HG03460 (cell line): ENCODE measurements at regions not wholly inside any gene's neighbourhood (a gene's known extent, or its start where the extent isn't known, plus 50 kb on each side); places are given as distances from the start of the nearest gene placed in this dataset.
"Not testable (repeated sequence)": the region's sequence is repeated elsewhere in the genome, so short reads cannot be mapped to it uniquely, and the experiment has no call there.

Experiments used
- ATAC-seq: cut with Tn5 transposase; IDR thresholded peaks from one replicate; pipeline ENCODE4 v1.9.1; 2021; ENCODE audit not compliant: unreplicated experiment

DNA sequence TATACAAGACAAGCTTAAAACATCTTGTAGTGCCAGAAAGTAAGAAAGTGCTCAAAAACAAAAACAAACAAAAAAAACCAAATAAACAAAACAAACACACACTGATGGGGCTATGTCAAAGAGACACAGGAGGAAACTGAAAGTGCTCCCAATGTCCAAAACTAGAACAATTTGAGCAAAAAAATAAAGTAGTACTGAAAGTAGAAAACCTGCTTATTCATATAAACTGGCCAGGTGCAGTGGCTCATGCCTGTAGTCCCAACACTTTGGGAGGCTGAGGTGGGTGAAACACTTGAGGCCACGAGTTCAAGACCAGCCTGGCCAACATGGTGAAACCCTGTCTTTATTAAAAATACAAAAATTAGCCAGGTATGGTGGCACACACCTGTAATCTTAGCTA is 129.9 kb downstream of the GLUL start:
- ATAC-seq, result no peak

DNA sequence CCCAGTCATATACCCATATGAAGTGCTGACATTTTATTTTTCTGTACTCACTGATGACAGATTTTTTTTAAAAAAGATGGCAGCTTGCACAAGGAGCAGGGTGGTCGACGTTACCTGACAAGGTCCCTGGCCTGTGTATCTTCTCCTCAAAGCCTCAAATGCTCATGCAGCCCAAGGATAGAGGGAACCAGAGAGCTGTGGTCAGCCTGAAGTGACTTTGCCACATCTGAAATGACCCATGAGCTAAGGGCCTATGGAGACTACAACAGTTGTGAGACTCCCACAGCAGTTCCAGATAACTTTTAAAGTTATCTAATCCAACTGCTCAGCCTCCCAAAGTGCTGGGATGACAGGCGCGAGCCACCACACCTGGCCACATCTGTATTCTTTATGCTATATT is 131.1 kb downstream of the GLUL start:
- no peak for ATAC-seq

DNA sequence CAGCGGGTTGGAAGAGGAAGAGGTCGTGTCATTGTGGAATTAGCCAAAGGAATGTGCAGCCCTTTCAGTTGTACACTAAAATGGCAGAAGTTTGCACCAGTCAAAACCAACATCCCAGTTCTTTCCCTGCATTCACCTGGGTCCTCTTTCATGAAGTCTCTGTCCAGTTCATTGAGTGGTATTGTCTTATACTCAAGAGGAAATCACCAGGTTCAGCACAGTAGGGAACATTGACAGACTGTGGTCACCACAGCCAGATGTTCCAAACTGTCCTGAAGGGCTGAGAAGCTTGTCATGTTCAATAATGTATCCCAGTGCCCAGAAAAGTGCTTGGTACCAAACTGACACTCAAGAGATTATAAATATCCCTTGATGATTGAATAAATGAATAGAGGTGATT is 131.6 kb downstream of the GLUL start:
- ATAC-seq, result no peak

DNA sequence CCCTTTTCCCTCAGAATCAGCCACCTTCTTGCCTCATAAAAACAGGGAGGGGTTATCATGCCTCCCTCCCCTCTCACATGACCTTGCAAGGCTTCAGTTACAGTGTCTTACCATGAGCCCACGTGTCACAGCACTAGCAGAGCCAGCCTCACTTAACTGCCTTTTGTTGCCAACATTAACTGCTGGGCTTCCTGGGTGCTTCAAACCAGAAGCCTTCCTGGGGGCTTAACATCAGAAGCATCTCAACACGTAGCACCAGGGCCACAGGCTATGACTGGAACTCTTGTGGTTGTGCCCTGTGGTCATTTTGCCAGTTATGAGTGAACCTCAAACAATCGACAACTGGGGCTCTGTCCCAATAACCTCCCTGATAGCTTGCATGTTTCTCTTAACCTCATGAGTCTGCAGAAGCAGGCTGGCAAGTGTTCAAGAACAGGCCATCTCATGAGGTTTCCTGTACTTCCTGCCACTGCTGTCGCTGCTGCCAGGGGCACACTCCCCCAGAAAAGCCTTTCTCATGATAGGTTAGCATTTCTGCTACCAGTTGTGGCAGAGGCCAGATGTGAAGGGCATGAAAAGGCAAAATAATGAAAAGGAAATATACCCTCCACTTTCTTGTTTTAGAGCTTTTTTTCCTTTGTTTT is 132.2 kb downstream of the GLUL start:
- peak; percentile 81 for ATAC-seq

DNA sequence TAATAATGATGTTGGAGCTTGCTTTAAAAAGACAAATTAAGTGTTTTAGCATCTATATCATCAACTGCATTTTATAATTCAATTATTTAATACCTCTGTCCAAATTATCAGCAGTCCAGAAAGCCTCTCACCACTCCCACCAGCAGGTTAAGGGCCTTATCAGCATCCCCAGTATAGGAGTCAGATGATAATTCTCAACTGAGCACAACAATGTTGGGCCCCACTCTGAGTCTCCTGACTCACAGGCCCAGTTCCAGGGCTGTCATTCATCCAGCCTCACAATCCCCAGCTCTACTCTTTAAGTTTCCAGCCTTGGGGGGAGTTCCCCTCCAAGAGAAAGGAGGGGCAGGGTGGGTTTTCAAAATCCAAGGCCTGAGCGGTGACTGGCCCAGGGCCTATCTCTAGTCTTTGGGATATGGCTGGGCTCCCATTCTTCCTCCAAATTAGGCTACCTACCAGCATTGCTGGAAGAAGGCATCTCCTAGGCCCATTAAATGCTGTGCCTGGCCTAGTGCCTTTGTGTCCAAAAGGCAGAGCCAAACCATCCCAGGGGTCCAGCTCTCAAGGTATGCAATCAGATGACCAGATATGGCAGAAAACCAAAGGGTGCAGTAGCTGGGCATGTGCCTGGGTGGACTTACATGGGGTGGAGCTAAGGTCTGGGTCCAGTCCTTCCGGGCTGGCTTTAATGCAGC is 134.1 kb downstream of the GLUL start:
- no peak for ATAC-seq

DNA sequence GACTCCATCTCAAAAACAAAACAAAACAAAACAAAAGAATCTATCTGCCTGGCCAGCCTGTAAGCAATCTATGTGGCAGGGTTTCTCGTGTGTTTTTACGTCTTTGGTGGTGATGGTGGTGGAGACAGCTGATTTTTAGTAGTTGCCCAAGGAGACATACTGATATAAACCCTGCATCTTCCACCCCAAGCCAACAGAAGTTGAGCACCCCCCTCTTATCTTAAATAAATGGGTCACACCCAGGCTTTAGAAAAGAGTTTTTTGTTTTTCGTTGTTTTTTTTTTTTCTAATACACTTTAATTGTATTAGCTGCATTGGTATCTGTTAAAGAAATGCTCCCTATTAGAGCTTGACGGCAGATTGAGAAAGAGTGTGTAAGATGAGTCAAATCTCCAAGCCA is 134.7 kb downstream of the GLUL start:
- no peak for ATAC-seq

DNA sequence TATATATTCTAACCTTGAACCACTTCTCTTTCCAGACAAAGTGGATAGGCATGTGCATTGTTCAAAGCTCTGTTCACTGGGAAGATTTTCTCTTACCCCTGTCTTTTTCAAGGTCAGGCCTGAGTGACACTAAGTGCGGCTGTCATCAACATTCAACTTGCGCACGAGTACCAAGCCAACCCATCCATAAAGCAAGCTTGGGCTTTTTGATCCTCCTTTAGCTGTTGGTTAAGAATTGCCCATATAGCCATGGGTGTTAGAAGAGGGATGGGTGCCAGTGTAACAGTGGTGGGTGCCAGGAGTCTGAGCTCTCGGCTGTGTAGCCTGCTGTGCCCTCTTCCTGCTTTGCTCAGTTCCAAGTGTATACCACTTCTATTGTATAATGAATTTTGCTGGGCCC is 136.1 kb downstream of the GLUL start:
- ATAC-seq, result no peak

DNA sequence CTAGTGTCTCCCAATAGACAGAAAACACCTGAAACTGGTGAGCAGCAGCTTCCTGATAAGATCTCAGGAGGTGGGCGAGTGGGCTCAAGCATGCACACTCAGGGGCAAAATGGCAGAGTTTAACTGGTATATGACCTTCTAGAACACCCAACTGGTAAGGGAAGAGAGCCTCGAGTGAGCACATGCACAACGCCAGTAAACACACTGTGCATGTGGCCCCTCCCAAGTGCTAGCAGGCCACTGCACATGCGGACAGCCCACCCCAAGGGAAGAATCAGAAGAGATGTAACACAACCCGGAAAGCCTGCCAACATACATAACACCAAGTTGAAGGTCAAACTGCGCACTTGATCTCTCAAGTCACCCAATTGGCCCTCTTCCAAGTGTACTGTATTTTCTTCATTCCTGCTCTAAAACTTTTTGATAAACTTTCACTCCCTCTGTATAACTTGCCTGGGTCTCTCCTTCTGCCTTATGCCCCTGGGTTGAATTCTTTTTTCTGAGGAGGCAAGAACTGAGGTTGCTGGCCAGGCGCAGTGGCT is 138.2 kb downstream of the GLUL start:
- no peak for ATAC-seq

DNA sequence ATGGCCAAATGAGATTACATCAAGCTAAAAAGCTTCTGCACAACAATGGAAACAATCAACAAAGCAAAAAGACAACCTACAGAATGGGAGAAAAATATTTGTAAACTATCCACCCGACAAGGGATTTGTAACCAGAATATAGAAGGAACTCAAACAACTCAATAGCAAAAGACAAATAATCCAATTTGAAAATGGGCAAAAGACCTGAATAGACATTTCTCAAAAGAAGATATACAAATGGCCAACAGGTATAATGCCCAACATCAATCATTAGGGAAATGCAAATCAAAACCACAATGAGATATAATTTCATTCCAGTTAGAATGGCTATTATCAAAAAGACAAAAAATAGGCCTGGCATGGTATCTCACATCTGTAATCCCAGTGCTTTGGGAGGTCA is 140.0 kb downstream of the GLUL start:
- no peak for ATAC-seq

DNA sequence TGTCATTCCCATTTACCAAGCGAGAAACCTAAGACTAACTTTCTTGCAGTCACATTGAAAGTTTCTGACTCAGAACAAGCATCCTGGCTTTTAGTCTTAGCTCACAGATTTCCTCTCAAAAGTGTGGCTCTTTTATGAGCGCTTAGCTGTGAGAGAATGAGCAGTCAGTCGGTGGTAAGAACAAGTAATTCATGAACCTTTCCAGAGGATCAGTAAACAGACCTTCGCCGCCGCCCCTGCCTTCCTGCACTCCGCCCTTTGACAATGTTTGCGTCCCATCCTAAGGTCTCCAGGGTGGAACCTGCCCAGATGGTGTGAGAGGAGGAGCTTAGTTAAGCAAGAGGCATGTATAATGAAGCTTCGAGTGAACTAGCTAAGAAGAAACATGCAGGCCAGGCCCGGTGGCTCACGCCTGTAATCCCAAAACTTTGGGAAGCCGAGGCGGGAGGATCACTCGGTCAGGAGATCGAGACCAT is 142.4 kb downstream of the GLUL start:
- ATAC-seq, result peak; percentile 73

DNA sequence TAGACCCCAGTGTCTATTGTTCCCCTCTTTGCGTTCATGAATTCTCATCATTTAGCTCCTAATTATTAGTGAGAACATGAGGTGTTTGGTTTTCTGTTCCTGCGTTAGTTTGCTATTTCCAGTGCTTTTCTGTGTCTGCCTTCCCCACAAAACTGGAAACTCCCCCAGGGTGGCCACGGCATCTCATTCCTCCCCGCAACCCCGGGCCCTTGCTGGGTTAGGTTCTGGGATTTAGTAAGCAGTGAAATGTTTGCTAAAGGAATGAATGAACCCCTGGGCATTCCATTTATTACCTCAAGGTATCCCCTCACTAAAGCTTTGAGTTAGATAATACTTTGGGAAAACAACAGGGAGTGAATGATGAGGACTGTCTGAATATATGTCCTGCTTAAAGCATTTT is 142.9 kb downstream of the GLUL start:
- ATAC-seq, result no peak

DNA sequence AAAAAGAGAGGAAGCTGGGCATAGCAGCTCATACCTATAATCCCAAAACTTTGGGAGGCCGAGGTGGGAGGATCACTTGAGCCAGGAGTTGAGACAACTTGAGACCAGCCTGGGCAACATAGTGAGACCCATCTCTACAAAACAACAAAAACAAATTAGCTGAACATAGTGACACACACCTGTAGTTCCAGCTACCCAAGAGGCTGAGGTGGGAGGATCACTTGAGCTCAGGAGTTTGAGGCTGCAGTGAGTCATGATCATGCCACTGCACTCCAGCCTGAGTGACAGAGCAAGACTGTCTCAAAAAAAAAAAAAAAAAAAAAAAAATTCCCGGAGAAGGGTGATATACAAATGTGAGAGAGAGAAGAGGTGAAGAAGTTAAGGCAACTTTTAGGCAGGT is 143.8 kb downstream of the GLUL start:
- ATAC-seq, result not testable (repeated sequence)

DNA sequence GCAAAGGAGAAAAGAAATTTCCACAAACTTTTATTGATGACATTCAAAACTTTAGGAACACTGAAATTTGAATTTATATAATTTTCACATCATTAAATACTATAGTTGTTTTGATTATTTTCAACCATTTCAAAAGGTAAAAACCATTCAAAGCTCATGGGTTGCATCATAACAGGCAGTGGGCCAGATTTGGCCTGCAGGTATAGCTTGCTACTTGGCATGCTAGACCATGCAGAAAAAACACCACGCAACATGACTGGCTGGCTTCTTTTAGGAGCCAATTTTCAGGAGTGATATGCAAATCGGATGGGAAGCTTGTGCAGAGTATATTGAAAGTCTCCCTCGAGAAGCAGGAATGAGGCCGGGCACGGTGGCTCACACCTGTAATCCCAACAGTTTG is 144.8 kb downstream of the GLUL start:
- no peak for ATAC-seq

DNA sequence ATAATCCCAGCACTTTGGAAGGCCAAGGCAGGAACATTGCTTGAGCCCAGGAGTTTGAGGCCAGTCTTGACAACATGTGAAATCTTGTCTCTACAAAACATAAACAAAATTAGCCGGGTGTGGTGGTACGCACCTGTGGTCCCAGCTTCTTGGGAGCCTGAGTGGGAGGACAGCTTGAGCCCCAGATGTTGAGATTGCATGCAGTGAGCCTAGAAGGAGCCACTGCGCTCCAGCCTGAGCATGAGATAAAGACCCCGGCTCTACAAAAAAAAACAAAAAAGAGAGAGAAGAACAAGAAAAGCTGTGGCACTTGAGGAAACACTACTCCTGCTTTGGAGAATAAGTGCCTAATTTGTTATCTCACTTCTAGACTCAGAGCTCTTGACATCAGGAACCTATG is 146.6 kb downstream of the GLUL start:
- no peak for ATAC-seq

DNA sequence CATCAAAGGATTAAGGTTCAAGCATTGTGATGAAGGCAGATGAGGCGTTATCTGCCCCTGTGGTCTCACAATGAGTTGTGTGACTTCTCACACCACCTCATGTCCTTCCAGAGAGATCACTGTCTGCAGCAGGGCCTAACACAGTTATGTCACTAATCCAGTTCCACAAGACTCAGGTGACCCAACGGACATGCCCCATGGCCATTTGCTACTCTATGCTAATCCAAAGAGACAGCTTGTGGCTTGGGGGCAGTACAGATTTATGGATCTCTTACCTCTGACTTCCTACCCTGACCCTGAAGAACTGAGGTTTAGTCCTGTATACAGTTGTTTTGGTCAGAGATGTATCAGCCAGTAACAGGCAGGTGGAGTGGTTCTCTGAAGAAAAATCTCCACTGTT is 147.1 kb downstream of the GLUL start:
- no peak for ATAC-seq

DNA sequence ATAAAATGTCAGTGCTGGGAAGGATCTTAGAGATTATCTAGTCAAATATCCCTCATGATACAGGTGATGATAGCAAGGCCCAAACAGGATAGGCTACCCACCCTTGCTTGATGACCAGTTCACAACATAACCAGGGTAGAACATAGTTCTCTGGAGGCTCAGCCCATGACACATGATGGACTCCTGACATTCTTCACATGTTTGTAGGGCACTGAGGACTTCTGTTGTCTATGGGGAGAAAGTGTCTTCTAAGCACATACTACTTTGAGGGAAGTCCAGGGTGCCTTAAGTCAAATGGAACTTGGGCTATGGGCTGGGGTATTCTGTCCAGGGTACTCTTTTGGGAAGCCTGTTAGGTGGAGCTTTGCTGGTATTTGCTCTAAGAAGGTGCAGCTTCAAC is 148.9 kb downstream of the GLUL start:
- no peak for ATAC-seq

DNA sequence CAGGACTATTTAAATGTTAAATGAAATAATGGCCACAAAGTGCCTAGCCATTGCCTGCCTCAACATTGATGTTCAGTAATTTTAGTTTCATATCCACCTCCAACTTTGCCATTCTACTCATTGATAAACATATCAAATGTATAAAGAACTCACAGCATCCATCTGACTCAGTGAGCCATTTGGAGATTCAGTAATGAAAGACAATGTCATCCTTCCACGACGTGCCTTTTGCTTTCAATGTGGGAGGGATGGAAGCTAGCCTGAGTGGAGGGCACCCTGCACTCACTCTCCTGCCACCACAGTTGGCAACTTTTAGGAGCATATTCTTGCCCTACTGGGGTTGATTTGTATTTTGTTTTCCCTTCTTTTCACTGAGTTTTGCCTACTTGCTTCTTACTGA is 151.5 kb downstream of the GLUL start:
- no peak for ATAC-seq

DNA sequence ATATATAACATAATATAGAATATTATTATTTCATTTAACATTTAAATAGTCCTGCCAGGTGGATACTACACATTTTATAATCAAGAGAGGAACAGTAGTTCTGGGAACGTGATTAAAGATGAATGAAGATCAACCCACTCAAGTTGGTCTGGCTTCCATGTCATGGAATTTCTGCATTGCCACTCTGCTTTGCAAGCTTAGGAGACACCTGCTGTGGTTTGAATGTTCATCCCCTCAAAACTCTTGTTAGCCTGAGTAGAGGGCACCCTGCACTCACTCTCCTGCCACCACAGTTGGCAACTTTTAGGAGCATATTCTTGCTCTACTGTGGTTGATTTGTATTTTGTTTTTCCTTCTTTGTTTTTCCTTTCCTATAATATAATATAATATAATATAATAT is 153.2 kb downstream of the GLUL start:
- ATAC-seq, result no peak

DNA sequence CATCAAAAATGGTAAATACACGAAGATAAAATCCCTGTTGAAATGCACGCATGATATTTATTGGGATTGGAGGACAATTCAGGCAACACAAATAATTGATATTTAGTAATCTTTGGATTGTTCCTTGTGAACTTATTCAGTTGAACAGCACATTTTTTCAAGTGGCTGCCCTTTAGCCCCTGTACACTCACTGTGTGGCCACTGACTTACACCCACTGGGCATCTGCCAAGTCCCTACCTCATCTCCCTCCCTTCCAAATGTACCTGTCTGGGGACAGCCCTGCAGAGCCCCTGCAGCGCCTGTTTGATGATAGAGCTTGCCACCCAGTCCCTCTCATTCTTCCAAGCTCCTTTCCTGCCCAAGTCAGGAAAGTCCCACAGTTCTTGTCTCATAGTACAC is 154.3 kb downstream of the GLUL start:
- no peak for ATAC-seq

DNA sequence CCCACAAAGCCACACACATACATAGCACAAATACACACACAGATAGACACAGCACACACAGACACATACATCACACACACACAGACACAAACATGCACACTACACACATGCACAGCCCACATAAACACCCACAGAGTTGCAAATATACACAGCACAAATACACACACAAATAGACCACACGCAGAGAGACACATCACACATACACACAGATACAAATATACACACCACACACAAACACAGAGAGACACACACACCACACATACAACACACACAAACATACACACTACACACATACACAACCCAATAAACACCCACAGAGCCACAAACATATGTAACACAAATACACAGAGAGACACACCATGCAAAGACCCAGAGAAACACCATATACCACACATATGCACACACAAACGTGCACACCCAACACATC is 154.9 kb downstream of the GLUL start:
- ATAC-seq, result no peak

DNA sequence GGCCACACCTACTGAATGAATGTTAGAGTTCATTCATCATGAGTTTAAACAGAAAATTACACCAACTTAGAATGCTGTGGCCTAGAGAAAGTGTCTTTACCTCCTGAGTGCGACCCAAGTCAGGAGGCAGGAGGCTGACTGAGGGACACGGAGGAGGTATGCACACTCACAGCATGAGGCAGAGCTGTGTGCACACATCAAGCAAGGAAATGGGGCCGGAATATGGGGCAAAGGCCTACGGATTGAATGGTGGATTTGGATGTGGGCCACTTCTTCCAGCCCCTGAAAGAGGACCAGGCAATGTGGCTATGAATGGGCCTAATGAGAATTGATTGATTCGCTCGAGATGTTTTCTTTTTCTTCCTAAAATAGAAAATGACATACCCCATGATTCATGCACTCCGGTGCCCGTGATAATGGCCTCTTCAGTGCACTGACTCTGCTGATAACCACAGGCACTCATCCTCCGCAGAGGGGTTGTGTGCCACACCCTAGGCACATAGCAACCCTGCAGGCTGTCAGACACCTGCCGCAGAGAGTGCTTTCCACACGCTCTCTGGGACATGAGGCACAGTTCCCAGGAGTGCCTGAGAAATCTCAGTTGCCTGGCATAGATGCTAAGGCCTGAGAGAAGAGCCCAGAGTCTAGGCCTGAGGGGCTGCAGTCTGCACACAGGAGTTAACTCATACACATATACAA is 155.5 kb downstream of the GLUL start:
- no peak for ATAC-seq

DNA sequence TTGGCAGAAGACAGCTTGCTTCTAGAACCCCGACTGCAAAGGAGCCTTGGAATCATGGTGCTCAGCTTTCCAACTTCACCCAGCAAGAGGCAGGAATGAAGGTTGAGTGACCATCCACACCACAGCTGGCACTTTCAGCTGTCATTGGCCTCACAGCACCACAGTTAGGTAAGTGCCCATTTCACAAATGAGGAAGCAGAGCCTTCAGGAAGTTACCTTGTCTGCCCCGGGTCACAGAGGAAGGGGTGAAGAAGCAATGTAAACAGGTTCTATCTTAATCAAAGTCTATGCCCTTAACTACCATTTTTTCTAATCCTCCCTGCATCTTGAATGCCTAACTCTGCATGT is 156.0 kb downstream of the GLUL start:
- no peak for ATAC-seq
